Esophagus muscularis mucosa (tissue), 4 donors: ENCODE measurements at regions not wholly inside any gene's neighbourhood (a gene's known extent, or its start where the extent isn't known, plus 50 kb on each side); places are given as distances from the start of the nearest gene placed in this dataset.

Experiments used
- DNase-seq: peaks from one replicate; pipeline ENCODE4 v3.0.0-alpha.2; 2017; ENCODE audit errors: extremely low spot score
- H3K27ac ChIP-seq, 4 donors: fragments of 200-600 bp; sonication (generic); replicated peaks in 1 of 4; 1 replicate in 3 of 4; 2 replicates in 1 of 4; pipeline ENCODE4 v1.5.1; 2016 to 2019; ENCODE audit warnings: mild to moderate bottlenecking in 1 of 4
- H3K27me3 ChIP-seq, 4 donors: fragments of 200-600 bp; sonication (generic); one replicate each; pipeline versions ENCODE4 v1.5.1 to v1.6.0; 2016 to 2019
- H3K36me3 ChIP-seq, 4 donors: fragments of 200-600 bp; sonication (generic); one replicate each; pipeline ENCODE4 v1.5.1; 2016 to 2019
- H3K4me1 ChIP-seq, 4 donors: fragments of 200-600 bp; sonication (generic); one replicate each; pipeline ENCODE4 v1.5.1; 2016 to 2019
- H3K4me3 ChIP-seq, 4 donors: fragments of 200-600 bp; sonication (generic); 1 replicate in 2 of 4; 2 replicates in 2 of 4; pipeline ENCODE4 v1.5.1; 2016 to 2019; ENCODE audit warnings: mild to moderate bottlenecking in 4 of 4, moderate library complexity in 1 of 4
- H3K9me3 ChIP-seq, 4 donors: fragments of 200-600 bp; sonication (generic); 1 replicate in 3 of 4; 2 replicates in 1 of 4; pipeline ENCODE4 v1.5.1; 2016 to 2019
- EP300 ChIP-seq: sonication (generic); formaldehyde crosslinking; IDR thresholded peaks from one replicate; pipeline ENCODE4 v1.6.1; 2017; ENCODE audit warnings: antibody characterized with exemption
- POLR2A ChIP-seq: fragments of 450-650 bp; IDR thresholded peaks from one replicate; pipeline ENCODE4 v1.6.1; 2017; ENCODE audit warnings: antibody characterized with exemption, moderate library complexity, mild to moderate bottlenecking, low read depth
- POLR2AphosphoS5 ChIP-seq, 2 donors: sonication (generic); formaldehyde crosslinking; IDR thresholded peaks; one replicate each; pipeline ENCODE4 v1.6.1; 2017; ENCODE audit warnings: antibody characterized with exemption in 2 of 2
- WGBS: methylation state at CpG from one replicate; pipeline ENCODE4 v1.1.5; 2018; 5-methylcytosine and 5-hydroxymethylcytosine counted together
- intact Hi-C: fragments of 100-400 bp; cut with DNase I; formaldehyde crosslinking; loops from one replicate; pipeline ENCODE4 v1.15.1; 2023
- TF ChIP-seq, protein P1 (sequence below), 3 experiments: fragments of 200-600 bp in 2 of 3; fragments of 450-650 bp in 1 of 3; sonication (generic) in 2 of 3; IDR thresholded peaks; one replicate each; pipeline ENCODE4 v1.5.1; 2017 to 2019; ENCODE audit warnings: antibody characterized with exemption in 3 of 3, mild to moderate bottlenecking in 2 of 3, moderate library complexity in 1 of 3

DNA sequence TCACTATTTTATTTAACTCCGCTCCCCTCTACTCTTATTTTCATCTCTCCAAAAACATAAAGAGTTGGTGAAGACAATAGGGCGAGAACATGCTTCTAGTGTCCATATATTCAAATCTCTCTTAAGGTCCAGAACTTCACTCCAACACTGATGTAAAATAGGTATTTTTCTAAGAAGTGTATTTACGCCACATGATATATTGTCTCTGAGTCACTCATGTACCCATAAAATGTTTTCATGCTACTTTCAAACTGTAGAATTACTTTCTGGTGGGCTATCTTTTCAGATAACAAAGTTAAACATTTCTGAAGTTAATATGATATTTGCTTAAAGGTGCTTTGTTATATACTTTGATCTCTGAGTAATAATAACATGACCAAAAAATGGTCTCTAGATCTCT, 124.1 kb upstream of the IFNGR1 start:
- 90% methylated on average over 3 of the region's 3 CpGs for WGBS
- intact Hi-C loops = no loop called here
- TF ChIP-seq, protein P1, sequence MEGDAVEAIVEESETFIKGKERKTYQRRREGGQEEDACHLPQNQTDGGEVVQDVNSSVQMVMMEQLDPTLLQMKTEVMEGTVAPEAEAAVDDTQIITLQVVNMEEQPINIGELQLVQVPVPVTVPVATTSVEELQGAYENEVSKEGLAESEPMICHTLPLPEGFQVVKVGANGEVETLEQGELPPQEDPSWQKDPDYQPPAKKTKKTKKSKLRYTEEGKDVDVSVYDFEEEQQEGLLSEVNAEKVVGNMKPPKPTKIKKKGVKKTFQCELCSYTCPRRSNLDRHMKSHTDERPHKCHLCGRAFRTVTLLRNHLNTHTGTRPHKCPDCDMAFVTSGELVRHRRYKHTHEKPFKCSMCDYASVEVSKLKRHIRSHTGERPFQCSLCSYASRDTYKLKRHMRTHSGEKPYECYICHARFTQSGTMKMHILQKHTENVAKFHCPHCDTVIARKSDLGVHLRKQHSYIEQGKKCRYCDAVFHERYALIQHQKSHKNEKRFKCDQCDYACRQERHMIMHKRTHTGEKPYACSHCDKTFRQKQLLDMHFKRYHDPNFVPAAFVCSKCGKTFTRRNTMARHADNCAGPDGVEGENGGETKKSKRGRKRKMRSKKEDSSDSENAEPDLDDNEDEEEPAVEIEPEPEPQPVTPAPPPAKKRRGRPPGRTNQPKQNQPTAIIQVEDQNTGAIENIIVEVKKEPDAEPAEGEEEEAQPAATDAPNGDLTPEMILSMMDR (IDR thresholded peaks at IDR 0.05) = no peak
- TF ChIP-seq POLR2A = no peak
- no peak for TF ChIP-seq POLR2AphosphoS5 (IDR thresholded peaks at IDR 0.05)
- no peak for TF ChIP-seq EP300
- peaks cover 7 to 17% (median 15%) of the 10 kb centered on the region in 4 donors for H3K4me1 ChIP-seq
- DNase-seq = no peak
- no peak overlapping the region for H3K27ac ChIP-seq
- H3K36me3 ChIP-seq = no peaks in the 10 kb centered on the region
- no peaks in the 10 kb centered on the region for H3K9me3 ChIP-seq
- no peaks in the 10 kb centered on the region for H3K27me3 ChIP-seq
- peak overlapping the region in 1 of 4 donors; percentile 33 for H3K4me3 ChIP-seq

DNA sequence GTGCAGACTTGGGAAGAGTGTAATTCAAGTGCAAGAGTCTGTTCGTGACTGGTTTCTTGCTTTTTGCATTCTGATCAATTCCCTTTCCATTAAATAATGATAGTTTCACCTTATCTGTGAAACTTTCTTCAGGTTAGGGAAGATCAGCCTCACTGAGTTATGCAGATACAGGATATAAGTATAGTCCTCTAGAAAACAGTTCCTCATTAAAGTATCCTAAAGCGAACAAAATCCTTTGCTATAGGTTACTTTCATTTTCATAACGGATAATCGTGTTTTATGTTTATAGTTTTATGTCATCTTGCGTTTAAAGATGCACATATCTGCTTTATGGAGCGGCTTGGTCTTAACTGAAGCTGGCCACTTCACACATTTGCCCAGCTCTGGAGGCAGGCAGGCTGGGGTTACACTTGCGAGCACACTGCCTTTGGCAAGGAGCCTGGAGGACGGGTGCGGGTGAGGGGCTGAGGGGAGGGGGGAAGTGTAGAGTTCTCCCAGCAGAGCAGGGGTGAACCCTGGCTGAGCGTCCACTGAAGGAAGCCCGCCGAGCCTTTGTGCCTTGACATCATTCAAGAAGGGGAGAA, 123.5 kb upstream of the IFNGR1 start:
- Histone ChIP-seq H3K4me3 (peak overlapping the region; percentile 33 to 53 (median 42)), H3K4me1 (peaks cover 7 to 17% (median 15%) of the 10 kb centered on the region in 4 donors), H3K27me3 (no peaks in the 10 kb centered on the region), H3K27ac (no peak overlapping the region), H3K36me3 (no peaks in the 10 kb centered on the region), H3K9me3 (no peaks in the 10 kb centered on the region)
- TF ChIP-seq, protein P1 (IDR thresholded peaks at IDR 0.05) = no peak
- no peak for TF ChIP-seq POLR2AphosphoS5 (IDR thresholded peaks at IDR 0.05)
- no peak for TF ChIP-seq EP300
- no peak for TF ChIP-seq POLR2A
- 26% methylated on average over 12 of the region's 12 CpGs for WGBS
- intact Hi-C loops = no loop called here
- no peak for DNase-seq

DNA sequence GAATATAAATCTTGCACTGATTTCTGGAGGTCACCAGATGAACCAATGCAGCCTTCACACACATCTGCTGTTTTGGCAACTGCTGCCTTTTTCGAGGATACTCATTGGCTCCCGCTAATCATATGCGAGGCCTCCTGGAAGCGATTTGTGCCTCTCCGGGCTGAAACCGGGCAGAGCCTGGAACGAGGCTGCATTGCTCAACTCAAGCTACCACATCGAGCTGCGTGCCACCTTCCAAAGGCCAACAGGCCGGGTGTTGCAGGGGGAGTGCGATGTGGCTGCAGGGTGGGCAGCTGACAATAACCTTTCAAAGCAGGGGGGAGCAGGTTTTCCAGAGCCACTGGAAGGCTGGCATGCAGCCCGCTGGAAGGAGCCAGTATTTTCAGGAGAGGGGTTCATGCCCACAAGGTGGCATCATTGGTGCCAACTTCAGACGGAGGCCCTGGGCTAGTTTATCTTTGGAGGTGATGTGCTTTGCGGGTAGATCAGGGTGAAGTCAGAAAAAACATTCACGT, 122.6 kb upstream of the IFNGR1 start:
- no peak for DNase-seq
- no peaks in the 10 kb centered on the region for H3K9me3 ChIP-seq
- 79% methylated on average over 14 of the region's 15 CpGs for WGBS
- no peak overlapping the region for H3K4me3 ChIP-seq
- peaks cover 7 to 17% (median 15%) of the 10 kb centered on the region in 4 donors for H3K4me1 ChIP-seq
- H3K36me3 ChIP-seq = no peaks in the 10 kb centered on the region
- no peaks in the 10 kb centered on the region for H3K27me3 ChIP-seq
- no peak overlapping the region for H3K27ac ChIP-seq
- intact Hi-C loops = no loop called here
- no peak for TF ChIP-seq POLR2AphosphoS5 (IDR thresholded peaks at IDR 0.05)
- TF ChIP-seq EP300 = no peak
- TF ChIP-seq, protein P1 (IDR thresholded peaks at IDR 0.05) = peak in 1 of 3 experiments; percentile 15
- no peak for TF ChIP-seq POLR2A

DNA sequence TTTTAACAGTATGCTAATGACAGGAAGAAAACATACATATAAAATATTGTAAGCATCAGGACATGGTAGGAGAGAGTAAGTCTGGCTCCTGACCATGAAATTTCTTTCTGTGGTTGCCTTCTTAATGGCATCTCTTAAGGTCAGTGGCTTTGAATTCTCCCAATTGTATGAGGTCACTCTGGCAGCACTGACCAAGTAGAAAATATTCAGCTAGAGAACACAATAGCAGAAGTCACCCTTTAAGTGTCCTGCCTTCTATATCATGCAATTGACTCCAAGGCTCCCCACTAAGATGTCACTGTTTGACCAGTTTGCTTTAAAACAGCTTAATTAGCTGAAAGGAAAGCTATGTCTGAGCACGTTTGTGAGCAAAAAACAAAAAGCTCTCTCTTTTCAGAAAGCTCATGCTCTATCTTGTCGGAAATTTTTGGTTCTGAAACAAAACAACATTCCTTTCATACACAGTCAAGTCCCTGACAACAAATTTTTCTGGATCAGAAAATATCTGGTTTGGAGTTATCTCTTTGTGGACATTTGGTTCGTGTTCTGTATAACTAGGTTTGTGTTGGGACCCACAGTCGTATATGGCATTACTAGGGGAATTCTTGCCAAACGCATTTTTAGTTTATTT, 120.9 kb upstream of the IFNGR1 start:
- no peak overlapping the region for H3K27ac ChIP-seq
- WGBS = 67% methylated on average over 5 of the region's 5 CpGs
- TF ChIP-seq, protein P1 (IDR thresholded peaks at IDR 0.05) = no peak
- no peak for TF ChIP-seq POLR2AphosphoS5 (IDR thresholded peaks at IDR 0.05)
- TF ChIP-seq POLR2A = no peak
- no peak for TF ChIP-seq EP300

More for the DNA sequence above, 120.9 kb upstream of the IFNGR1 start:
- Histone ChIP-seq H3K4me3 (no peak overlapping the region), H3K4me1 (peaks cover 7 to 17% (median 15%) of the 10 kb centered on the region in 4 donors), H3K36me3 (no peaks in the 10 kb centered on the region), H3K9me3 (no peaks in the 10 kb centered on the region), H3K27me3 (peaks cover 0 to 1% (median 0%) of the 10 kb centered on the region in 4 donors)
- intact Hi-C loops = no loop called here
- DNase-seq = no peak
